ENCODE measurements at regions not wholly inside any gene's neighbourhood (a gene's known extent, or its start where the extent isn't known, plus 50 kb on each side); places are given as distances from the start of the nearest gene placed in this dataset.

DNA sequence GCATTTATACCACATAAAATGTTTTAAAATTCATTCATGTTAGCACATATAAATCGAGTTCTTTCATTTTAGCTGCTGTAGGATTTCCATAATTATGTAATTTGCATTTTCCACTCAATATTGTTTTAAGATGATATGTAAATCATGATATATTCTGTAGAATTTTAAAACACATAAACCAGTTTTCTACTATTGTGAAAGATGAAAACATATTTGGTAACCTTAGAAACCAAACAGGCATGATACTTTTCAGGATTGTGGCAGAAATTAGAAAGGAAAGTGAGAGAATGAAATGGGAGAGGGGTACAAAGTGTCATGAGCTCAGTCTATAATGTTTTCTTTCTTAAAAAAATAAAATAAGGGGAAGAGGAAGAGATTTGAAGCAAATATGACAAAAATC is 269.3 kb downstream of the PPP1R3A start:
- H3K9me3 ChIP-seq (ENCODE audit: control insufficient read depth, insufficient read depth, low read length) = no peaks in the 10 kb centered on the region
- H3K14ac ChIP-seq (replicated peaks; ENCODE audit: low read depth, low read length) = no peak overlapping the region
- dilution Hi-C loops (cut with HindIII; ENCODE audit: low sequenced_read_pairs, unreplicated experiment) (no loop called here), in situ Hi-C loops (cut with MboI; ENCODE audit: low sequenced_read_pairs) (no loop called here), intact Hi-C loops (cut with micrococcal nuclease) (no loop called here)
- no peak overlapping the region for H3K56ac ChIP-seq (ENCODE audit: extremely low read depth, insufficient read depth, low read length)
- no peaks in the 10 kb centered on the region for H3K79me1 ChIP-seq (ENCODE audit: low read depth in 1 of 2, low read length in 2 of 2)
- no peak for ATAC-seq (ENCODE audit: low read depth)
- H3K9ac ChIP-seq (ENCODE audit: low read depth, low read length) = no peak overlapping the region
- no peak overlapping the region for H3K4me3 ChIP-seq (ENCODE audit: insufficient read depth, low read depth, low read length)
- H3K4ac ChIP-seq (ENCODE audit: low read depth, low read length) = no peak overlapping the region
- no peaks in the 10 kb centered on the region for H3K4me1 ChIP-seq (ENCODE audit: control insufficient read depth, insufficient read depth, low read length)
- no peak overlapping the region for H3K18ac ChIP-seq (ENCODE audit: low read depth, low read length)
- TF ChIP-seq, protein P1, sequence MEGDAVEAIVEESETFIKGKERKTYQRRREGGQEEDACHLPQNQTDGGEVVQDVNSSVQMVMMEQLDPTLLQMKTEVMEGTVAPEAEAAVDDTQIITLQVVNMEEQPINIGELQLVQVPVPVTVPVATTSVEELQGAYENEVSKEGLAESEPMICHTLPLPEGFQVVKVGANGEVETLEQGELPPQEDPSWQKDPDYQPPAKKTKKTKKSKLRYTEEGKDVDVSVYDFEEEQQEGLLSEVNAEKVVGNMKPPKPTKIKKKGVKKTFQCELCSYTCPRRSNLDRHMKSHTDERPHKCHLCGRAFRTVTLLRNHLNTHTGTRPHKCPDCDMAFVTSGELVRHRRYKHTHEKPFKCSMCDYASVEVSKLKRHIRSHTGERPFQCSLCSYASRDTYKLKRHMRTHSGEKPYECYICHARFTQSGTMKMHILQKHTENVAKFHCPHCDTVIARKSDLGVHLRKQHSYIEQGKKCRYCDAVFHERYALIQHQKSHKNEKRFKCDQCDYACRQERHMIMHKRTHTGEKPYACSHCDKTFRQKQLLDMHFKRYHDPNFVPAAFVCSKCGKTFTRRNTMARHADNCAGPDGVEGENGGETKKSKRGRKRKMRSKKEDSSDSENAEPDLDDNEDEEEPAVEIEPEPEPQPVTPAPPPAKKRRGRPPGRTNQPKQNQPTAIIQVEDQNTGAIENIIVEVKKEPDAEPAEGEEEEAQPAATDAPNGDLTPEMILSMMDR (conservative IDR thresholded peaks at IDR 0.05; ENCODE audit: low read depth, low read length) = no peak
- no peak for TF ChIP-seq CHD1 (IDR thresholded peaks at IDR 0.05; ENCODE audit: low read depth, low read length)
- no peak for TF ChIP-seq MAZ (IDR thresholded peaks at IDR 0.05; ENCODE audit: borderline replicate concordance, low read depth, low read length)
- no peak for TF ChIP-seq NFE2L2 (IDR thresholded peaks at IDR 0.05; ENCODE audit: low read depth, low read length)
- TF ChIP-seq POLR2A (IDR thresholded peaks at IDR 0.05; ENCODE audit: low read depth, low read length) = no peak
- TF ChIP-seq, protein P2, sequence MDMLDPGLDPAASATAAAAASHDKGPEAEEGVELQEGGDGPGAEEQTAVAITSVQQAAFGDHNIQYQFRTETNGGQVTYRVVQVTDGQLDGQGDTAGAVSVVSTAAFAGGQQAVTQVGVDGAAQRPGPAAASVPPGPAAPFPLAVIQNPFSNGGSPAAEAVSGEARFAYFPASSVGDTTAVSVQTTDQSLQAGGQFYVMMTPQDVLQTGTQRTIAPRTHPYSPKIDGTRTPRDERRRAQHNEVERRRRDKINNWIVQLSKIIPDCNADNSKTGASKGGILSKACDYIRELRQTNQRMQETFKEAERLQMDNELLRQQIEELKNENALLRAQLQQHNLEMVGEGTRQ (IDR thresholded peaks at IDR 0.05; ENCODE audit: low read depth, low read length) = no peak
- TF ChIP-seq RAD21 (IDR thresholded peaks at IDR 0.05; ENCODE audit: low read length) = no peak
- TF ChIP-seq MAFK (IDR thresholded peaks at IDR 0.05; ENCODE audit: low read depth, low read length) = no peak
- TF ChIP-seq SMC3 (IDR thresholded peaks at IDR 0.05; ENCODE audit: low read depth, low read length) = no peak
- no peak for TF ChIP-seq MXI1 (IDR thresholded peaks at IDR 0.05; ENCODE audit: borderline replicate concordance, low read depth, low read length)
- TF ChIP-seq RCOR1 (IDR thresholded peaks at IDR 0.05; ENCODE audit: insufficient replicate concordance, low read length) = no peak
- TF ChIP-seq RFX5 (IDR thresholded peaks at IDR 0.05; ENCODE audit: low read depth, low read length) = no peak
- no peak for TF ChIP-seq CEBPB (IDR thresholded peaks at IDR 0.05; ENCODE audit: low read depth, low read length)
- H3K4me2 ChIP-seq (ENCODE audit: low read depth, low read length) = no peak overlapping the region
- H2BK5ac ChIP-seq (ENCODE audit: low read depth, low read length, poor library complexity, severe bottlenecking) = no peak overlapping the region
- BruUV-seq (replicated peaks) = no TSS peak
- no peaks in the 10 kb centered on the region for H3K36me3 ChIP-seq (ENCODE audit: control insufficient read depth, insufficient read depth, low read length)
- no peak overlapping the region for H2BK20ac ChIP-seq (ENCODE audit: low read depth, low read length)
- H4K91ac ChIP-seq (ENCODE audit: insufficient read depth, low read depth, low read length) = no peak overlapping the region
- H3K23ac ChIP-seq (ENCODE audit: low read depth, low read length) = no peak overlapping the region
- H3K9me1 ChIP-seq (ENCODE audit: insufficient read depth, low read length) = no peaks in the 10 kb centered on the region
- H4K20me1 ChIP-seq (ENCODE audit: insufficient read depth, low read length) = no peaks in the 10 kb centered on the region
- no peak overlapping the region for H4K5ac ChIP-seq (ENCODE audit: low read depth, low read length)
- POLR2A ChIA-PET (ENCODE audit: unreplicated experiment) = no interaction called here
- no peak overlapping the region for H2BK120ac ChIP-seq (ENCODE audit: low read depth, low read length)
- no CpG with 5 or more reads among the region's 1 CpG for WGBS, 2 experiments (ENCODE audit: extremely low coverage in 2 of 2, insufficient read length in 1 of 2)
- H2AK9ac ChIP-seq (replicated peaks; ENCODE audit: low read depth, low read length, poor library complexity) = no peak overlapping the region
- H2AFZ ChIP-seq (replicated peaks; ENCODE audit: low read length, poor library complexity) = no peak overlapping the region
- H4K8ac ChIP-seq (ENCODE audit: low read depth in 2 of 2, low read length in 2 of 2) = no peak overlapping the region
- CTCF ChIA-PET = no interaction called here
- H3K27ac ChIP-seq (ENCODE audit: insufficient read depth, low read length) = no peak overlapping the region
- no peak overlapping the region for H2BK15ac ChIP-seq (ENCODE audit: low read depth, low read length)
- DNase-seq = no peak
- no peaks in the 10 kb centered on the region for H3K27me3 ChIP-seq (ENCODE audit: control insufficient read depth, insufficient read depth, low read length)
- H2AK5ac ChIP-seq (ENCODE audit: low read depth, low read length) = no peak overlapping the region

Measured in IMR-90 (cell line).